H1 (cell line): ENCODE measurements at regions not wholly inside any gene's neighbourhood (a gene's known extent, or its start where the extent isn't known, plus 50 kb on each side); places are given as distances from the start of the nearest gene placed in this dataset.

Experiments used
- CTCF ChIA-PET: fragments of 300-600 bp; sonication (Branson Sonifier 250); formaldehyde crosslinking; loops from one replicate; lab custom pipeline; 2021; ENCODE audit not compliant: partially characterized antibody; lab: Charles Lee
- POLR2A ChIA-PET: fragments of 300-600 bp; sonication (Branson Sonifier 250); formaldehyde crosslinking; loops from one replicate; lab custom pipeline; 2021; ENCODE audit warnings: inconsistent platforms; ENCODE audit not compliant: partially characterized antibody; lab: Charles Lee
- DNase-seq, 2 experiments: peaks; one replicate each; pipeline versions ENCODE4 v3.0.0 to v3.0.0-alpha.2; 2010 to 2022; ENCODE audit warnings: low spot score in 2 of 2, low read depth in 1 of 2, mixed read lengths in 1 of 2
- FAIRE-seq: peaks from 2 replicates; lab custom pipeline; 2011; peaks lifted over from hg19 to GRCh38; lab: Jason Lieb, UNC
- H2AFZ ChIP-seq: 2 replicates; pipeline ENCODE4 v1.8.1; 2012; ENCODE audit warnings: low read length, inconsistent platforms
- H2AK5ac ChIP-seq: 2 replicates; pipeline ENCODE4 v1.6.1; 2013; ENCODE audit warnings: low read depth, low read length
- H2BK120ac ChIP-seq: replicated peaks from 2 replicates; pipeline ENCODE3; 2013; ENCODE audit warnings: low read depth, low read length, inconsistent platforms
- H2BK12ac ChIP-seq: 2 replicates; pipeline ENCODE4 v1.6.1; 2013; ENCODE audit warnings: low read depth, low read length
- H2BK15ac ChIP-seq: 2 replicates; pipeline ENCODE4 v1.6.1; 2013; ENCODE audit warnings: low read length
- H2BK20ac ChIP-seq: 2 replicates; pipeline ENCODE4 v1.6.1; 2013; ENCODE audit warnings: low read length
- H2BK5ac ChIP-seq: 2 replicates; pipeline ENCODE4 v1.6.1; 2013; ENCODE audit warnings: low read depth, low read length
- H3K14ac ChIP-seq: 2 replicates; pipeline ENCODE4 v1.6.1; 2013; ENCODE audit warnings: inconsistent platforms; ENCODE audit not compliant: insufficient read length
- H3K18ac ChIP-seq: 2 replicates; pipeline ENCODE4 v1.6.1; 2013; ENCODE audit warnings: low read length; ENCODE audit errors: extremely low read depth
- H3K23ac ChIP-seq: 2 replicates; pipeline ENCODE4 v1.6.1; 2013; ENCODE audit warnings: inconsistent platforms; ENCODE audit not compliant: insufficient read length
- H3K23me2 ChIP-seq: 2 replicates; pipeline ENCODE4 v1.6.1; 2013; ENCODE audit warnings: low read depth, low read length
- H3K27ac ChIP-seq: 2 replicates; pipeline ENCODE4 v1.6.1; 2011; ENCODE audit warnings: low read depth, low read length, inconsistent platforms
- H3K27me3 ChIP-seq, 4 experiments: replicated peaks in 1 of 4; 1 replicate in 1 of 4; 2 replicates in 3 of 4; pipeline versions ENCODE4 v1.6.1 to v1.8.1; 2011 to 2013; ENCODE audit warnings: low read length in 3 of 4, mild to moderate bottlenecking in 3 of 4, inconsistent platforms in 2 of 4, mixed read lengths in 2 of 4, moderate library complexity in 1 of 4; ENCODE audit not compliant: control insufficient read depth in 3 of 4, insufficient read depth in 3 of 4; ENCODE audit errors: extremely low read depth in 1 of 4
- H3K36me3 ChIP-seq, 4 experiments: 2 replicates each; pipeline versions ENCODE4 v1.6.1 to v1.8.1; 2011 to 2013; ENCODE audit warnings: mild to moderate bottlenecking in 4 of 4, low read length in 3 of 4, moderate library complexity in 2 of 4, control low read depth in 1 of 4, inconsistent platforms in 1 of 4; ENCODE audit not compliant: insufficient read depth in 4 of 4, control insufficient read depth in 2 of 4
- H3K4ac ChIP-seq: replicated peaks from 2 replicates; pipeline ENCODE3; 2013; ENCODE audit warnings: low read length, low read depth, mixed read lengths, inconsistent platforms; ENCODE audit not compliant: insufficient read length
- H3K4me1 ChIP-seq, 4 experiments: replicated peaks in 1 of 4; 1 replicate in 1 of 4; 2 replicates in 3 of 4; pipeline versions ENCODE4 v1.6.1 to v1.8.1; 2011 to 2013; ENCODE audit warnings: low read length in 3 of 4, inconsistent platforms in 2 of 4, mixed read lengths in 1 of 4; ENCODE audit not compliant: insufficient read depth in 4 of 4, control insufficient read depth in 3 of 4
- H3K4me2 ChIP-seq, 2 experiments: 2 replicates each; pipeline versions ENCODE4 v1.6.1 to v1.8.1; 2011 to 2013; ENCODE audit warnings: low read depth in 2 of 2, low read length in 2 of 2, control low read depth in 1 of 2, inconsistent platforms in 1 of 2, mild to moderate bottlenecking in 1 of 2; ENCODE audit not compliant: insufficient read depth in 1 of 2
- H3K4me3 ChIP-seq, 4 experiments: fragments of 200-600, 300-600 bp in 1 of 4; sonication (generic), shearing (Covaris generic), sonication (Bioruptor Twin) in 1 of 4; 2 replicates each; pipeline versions ENCODE4 v1.5.1 to v1.8.1; 2011 to 2016; ENCODE audit warnings: low read length in 4 of 4, low read depth in 3 of 4, control low read depth in 2 of 4, inconsistent platforms in 2 of 4, mild to moderate bottlenecking in 2 of 4, mixed read lengths in 1 of 4, moderate library complexity in 1 of 4; ENCODE audit not compliant: insufficient read depth in 2 of 4; ENCODE audit errors: extremely low read depth in 1 of 4
- H3K56ac ChIP-seq: replicated peaks from 2 replicates; pipeline ENCODE3; 2013; ENCODE audit warnings: low read depth, mild to moderate bottlenecking, mixed read lengths, low read length, inconsistent platforms; ENCODE audit not compliant: insufficient read length
- H3K79me1 ChIP-seq: 2 replicates; pipeline ENCODE4 v1.6.1; 2013; ENCODE audit warnings: low read depth, low read length, control low read depth
- H3K79me2 ChIP-seq, 2 experiments: 2 replicates each; pipeline versions ENCODE4 v1.6.1 to v1.8.1; 2012 to 2013; ENCODE audit warnings: low read length in 2 of 2, mild to moderate bottlenecking in 2 of 2, inconsistent platforms in 1 of 2; ENCODE audit not compliant: insufficient read depth in 2 of 2, control insufficient read depth in 1 of 2
- H3K9ac ChIP-seq, 4 experiments: replicated peaks in 1 of 4; 1 replicate in 1 of 4; 2 replicates in 3 of 4; pipeline versions ENCODE4 v1.6.1 to v1.8.1; 2011 to 2013; ENCODE audit warnings: low read depth in 3 of 4, low read length in 3 of 4, control low read depth in 2 of 4, mild to moderate bottlenecking in 2 of 4, moderate library complexity in 2 of 4, inconsistent platforms in 1 of 4; ENCODE audit errors: extremely low read depth in 1 of 4
- H3K9me3 ChIP-seq, 2 experiments: 2 replicates each; pipeline versions ENCODE4 v1.6.1 to v1.8.1; 2012 to 2013; ENCODE audit warnings: mild to moderate bottlenecking in 2 of 2, moderate library complexity in 2 of 2, control low read depth in 1 of 2, inconsistent platforms in 1 of 2, low read depth in 1 of 2, low read length in 1 of 2, mixed read lengths in 1 of 2; ENCODE audit not compliant: insufficient read depth in 2 of 2
- H4K20me1 ChIP-seq, 2 experiments: replicated peaks in 1 of 2; 2 replicates each; pipeline versions ENCODE3 to v1.8.1; 2011 to 2013; ENCODE audit warnings: inconsistent platforms in 2 of 2, low read length in 2 of 2, mild to moderate bottlenecking in 1 of 2; ENCODE audit not compliant: insufficient read depth in 2 of 2, control insufficient read depth in 1 of 2
- H4K5ac ChIP-seq: 2 replicates; pipeline ENCODE4 v1.6.1; 2013; ENCODE audit warnings: low read length, low read depth, mixed read lengths, inconsistent platforms; ENCODE audit not compliant: insufficient read length
- H4K8ac ChIP-seq: 2 replicates; pipeline ENCODE4 v1.8.0; 2013; ENCODE audit warnings: mild to moderate bottlenecking, moderate library complexity, low read length, inconsistent platforms; ENCODE audit not compliant: insufficient read depth; ENCODE audit errors: extremely low read depth
- H4K91ac ChIP-seq: replicated peaks from 2 replicates; pipeline ENCODE3; 2013; ENCODE audit warnings: low read length, mixed read lengths, inconsistent platforms; ENCODE audit not compliant: insufficient read length
- ATF2 ChIP-seq: IDR thresholded peaks from 2 replicates; pipeline ENCODE4 v1.6.1; 2012; ENCODE audit warnings: low read length, inconsistent platforms
- BCL11A ChIP-seq, 2 experiments: IDR thresholded peaks; one replicate each; pipeline ENCODE4 v1.6.1; 2011; ENCODE audit warnings: low read depth in 2 of 2, low read length in 2 of 2, mild to moderate bottlenecking in 2 of 2
- BRCA1 ChIP-seq: IDR thresholded peaks from 2 replicates; pipeline ENCODE4 v1.6.1; 2012; ENCODE audit warnings: low read depth, low read length, improper control_type of control experiment
- CHD2 ChIP-seq: IDR thresholded peaks from 2 replicates; pipeline ENCODE4 v1.6.1; 2012; ENCODE audit warnings: low read length, improper control_type of control experiment
- KDM5A ChIP-seq: fragments of 200-600 bp; IDR thresholded peaks from 2 replicates; pipeline ENCODE4 v1.7.1; 2012; ENCODE audit warnings: mild to moderate bottlenecking, low read length, inconsistent platforms, mixed read lengths
- RBBP5 ChIP-seq: IDR thresholded peaks from 2 replicates; pipeline ENCODE4 v1.7.1; 2012; ENCODE audit warnings: low read depth, mild to moderate bottlenecking, inconsistent platforms, low read length, moderate library complexity, borderline replicate concordance
- RNF2 ChIP-seq: fragments of 200-900, 300-1000 bp; sonication (generic); IDR thresholded peaks from 2 replicates; pipeline ENCODE4 v1.7.1; 2016; ENCODE audit warnings: borderline replicate concordance, low read depth, mild to moderate bottlenecking, antibody characterized with exemption, low read length; ENCODE audit not compliant: poor library complexity, severe bottlenecking; ENCODE audit errors: missing control alignments
- SIRT6 ChIP-seq: IDR thresholded peaks from one replicate; pipeline ENCODE4 v1.7.1; 2012; ENCODE audit warnings: low read length, inconsistent platforms
- SIX5 ChIP-seq: IDR thresholded peaks from 2 replicates; pipeline ENCODE4 v1.6.1; 2011; ENCODE audit warnings: mild to moderate bottlenecking, low read depth, low read length
- WGBS, 2 experiments: shearing (Covaris generic) in 1 of 2; methylation state at CpG; one replicate each; pipeline versions ENCODE4 v1.1.6 to v1.1.7; 2013 to 2015; ENCODE audit warnings: low lambda C conversion rate in 2 of 2, mixed read lengths in 2 of 2, inconsistent platforms in 1 of 2, low coverage in 1 of 2, missing lambda C conversion rate in 1 of 2; ENCODE audit not compliant: insufficient replicate concordance in 2 of 2, insufficient coverage in 1 of 2, insufficient read length in 1 of 2; ENCODE audit errors: extremely low coverage in 1 of 2, missing lambda C conversion rate in 1 of 2; 5-methylcytosine and 5-hydroxymethylcytosine counted together
- TF ChIP-seq, protein P1 (sequence below), 3 experiments: IDR thresholded peaks; 1 replicate in 2 of 3; 2 replicates in 1 of 3; pipeline versions ENCODE4 v1.5.1 to v1.6.1; 2011; ENCODE audit warnings: low read length in 3 of 3, mild to moderate bottlenecking in 3 of 3, inconsistent platforms in 2 of 3, low read depth in 1 of 3, moderate library complexity in 1 of 3; ENCODE audit not compliant: insufficient read depth in 1 of 3; ENCODE audit errors: control extremely low read depth in 1 of 3

DNA sequence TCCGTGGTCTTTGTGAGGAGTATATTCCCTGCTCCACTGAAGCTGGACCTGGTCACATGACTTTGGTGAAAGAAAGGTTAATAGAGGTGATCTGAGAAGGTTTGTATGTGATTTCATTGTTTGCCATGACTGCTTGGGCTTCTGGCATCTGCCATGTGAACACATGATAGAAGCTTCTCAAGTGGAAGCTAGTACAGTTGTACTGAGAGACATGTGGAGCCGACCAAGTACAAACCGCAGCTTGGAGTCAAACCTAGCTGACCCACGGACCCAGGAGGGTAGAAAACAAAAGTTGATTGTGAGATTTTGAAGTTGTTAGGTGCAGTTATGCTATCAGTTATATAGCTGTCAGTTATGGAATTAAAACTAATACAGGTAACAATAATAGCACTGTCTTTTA lies 140.4 kb downstream of the CARTPT start:
- Histone ChIP-seq H2BK15ac (no peak overlapping the region), H2BK120ac (no peak overlapping the region), H4K20me1 (no peaks in the 10 kb centered on the region), H3K4ac (no peak overlapping the region), H3K79me1 (no peaks in the 10 kb centered on the region), H3K4me3 (no peak overlapping the region), H4K91ac (no peak overlapping the region), H4K5ac (no peak overlapping the region), H3K14ac (no peak overlapping the region), H3K27ac (no peak overlapping the region), H3K18ac (no peak overlapping the region), H3K9ac (no peak overlapping the region), H3K79me2 (no peaks in the 10 kb centered on the region), H2AFZ (no peak overlapping the region), H3K27me3 (no peaks in the 10 kb centered on the region), H3K36me3 (no peaks in the 10 kb centered on the region), H3K4me1 (peaks cover 0 to 6% (median 2%) of the 10 kb centered on the region in 4 experiments; a peak in 1 of 7 replicates), H2BK12ac (no peak overlapping the region), H2BK5ac (no peak overlapping the region), H3K9me3 (no peaks in the 10 kb centered on the region), H3K4me2 (no peak overlapping the region), H3K56ac (no peak overlapping the region), H3K23me2 (no peaks in the 10 kb centered on the region), H4K8ac (no peak overlapping the region), H3K23ac (no peak overlapping the region), H2AK5ac (no peak overlapping the region), H2BK20ac (no peak overlapping the region)
- DNase-seq: no peak
- WGBS, 2 experiments: 80% methylated on average over 4 of the region's 4 CpGs; no CpG with 5 or more reads in 1 of the 2 experiments
- peak; percentile 7 for FAIRE-seq
- ChIA-PET CTCF (interaction anchor here (0.7 kb wide), 1 partner anchor 42 kb away, joined by 3 read pairs; no protein-coding TSS in a partner anchor), POLR2A (no interaction called here)
- TF ChIP-seq CHD2 (no peak), BRCA1 (no peak), SIRT6 (no peak), RBBP5 (no peak), SIX5 (no peak), KDM5A (no peak), RNF2 (no peak), BCL11A (IDR thresholded peaks at IDR 0.05; ENCODE audit: low read depth in 2 of 2, low read length in 2 of 2) (no peak), ATF2 (no peak)
- TF ChIP-seq, protein P1, sequence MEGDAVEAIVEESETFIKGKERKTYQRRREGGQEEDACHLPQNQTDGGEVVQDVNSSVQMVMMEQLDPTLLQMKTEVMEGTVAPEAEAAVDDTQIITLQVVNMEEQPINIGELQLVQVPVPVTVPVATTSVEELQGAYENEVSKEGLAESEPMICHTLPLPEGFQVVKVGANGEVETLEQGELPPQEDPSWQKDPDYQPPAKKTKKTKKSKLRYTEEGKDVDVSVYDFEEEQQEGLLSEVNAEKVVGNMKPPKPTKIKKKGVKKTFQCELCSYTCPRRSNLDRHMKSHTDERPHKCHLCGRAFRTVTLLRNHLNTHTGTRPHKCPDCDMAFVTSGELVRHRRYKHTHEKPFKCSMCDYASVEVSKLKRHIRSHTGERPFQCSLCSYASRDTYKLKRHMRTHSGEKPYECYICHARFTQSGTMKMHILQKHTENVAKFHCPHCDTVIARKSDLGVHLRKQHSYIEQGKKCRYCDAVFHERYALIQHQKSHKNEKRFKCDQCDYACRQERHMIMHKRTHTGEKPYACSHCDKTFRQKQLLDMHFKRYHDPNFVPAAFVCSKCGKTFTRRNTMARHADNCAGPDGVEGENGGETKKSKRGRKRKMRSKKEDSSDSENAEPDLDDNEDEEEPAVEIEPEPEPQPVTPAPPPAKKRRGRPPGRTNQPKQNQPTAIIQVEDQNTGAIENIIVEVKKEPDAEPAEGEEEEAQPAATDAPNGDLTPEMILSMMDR (IDR thresholded peaks at IDR 0.05; ENCODE audit: control extremely low read depth in 1 of 3, insufficient read depth in 1 of 3, low read depth in 1 of 3, low read length in 3 of 3): no peak
